ENCODE measurements at regions not wholly inside any gene's neighbourhood (a gene's known extent, or its start where the extent isn't known, plus 50 kb on each side); places are given as distances from the start of the nearest gene placed in this dataset.

DNA sequence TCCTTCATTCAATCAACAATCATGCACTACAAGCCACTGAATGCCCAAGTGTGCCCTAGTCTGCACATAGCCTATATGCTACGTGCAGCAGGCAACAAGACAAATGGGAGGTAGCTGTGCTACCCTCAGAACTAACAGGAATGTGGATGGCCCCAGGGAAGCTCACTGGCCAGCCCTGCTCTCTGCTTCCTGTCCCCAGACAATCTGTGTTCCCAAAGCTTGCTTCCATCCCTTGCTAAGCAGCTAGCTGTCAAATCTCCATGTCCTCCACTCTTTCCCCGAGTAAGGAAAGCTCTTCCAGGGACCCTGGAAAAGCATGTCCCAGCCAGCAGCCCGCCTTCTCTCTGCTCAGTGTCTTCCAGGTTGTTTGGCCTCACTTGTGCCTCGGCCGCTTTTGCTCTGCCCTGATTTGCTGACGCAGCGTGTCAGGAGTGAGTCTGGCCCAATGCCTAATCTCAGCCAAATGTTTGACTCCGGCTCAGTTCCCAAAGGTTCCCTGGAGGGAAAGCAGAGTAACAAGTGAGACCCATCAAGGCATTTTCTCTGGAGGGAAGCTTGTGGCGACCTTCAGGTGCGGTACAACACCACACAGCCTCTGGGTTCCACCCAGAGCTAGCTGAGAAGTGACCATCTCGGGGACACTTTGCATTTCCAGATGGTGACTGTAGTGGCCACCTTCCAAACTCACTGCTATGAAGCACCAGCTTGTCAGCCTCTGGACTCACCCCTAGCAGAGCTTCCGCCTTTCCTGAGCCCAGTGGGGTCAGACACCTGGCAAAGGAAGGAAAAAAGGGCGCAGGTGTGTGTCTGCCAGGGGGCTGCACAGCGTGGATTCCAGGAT is 243.4 kb downstream of the RHOU start:
- DNase-seq, result no peak

DNA sequence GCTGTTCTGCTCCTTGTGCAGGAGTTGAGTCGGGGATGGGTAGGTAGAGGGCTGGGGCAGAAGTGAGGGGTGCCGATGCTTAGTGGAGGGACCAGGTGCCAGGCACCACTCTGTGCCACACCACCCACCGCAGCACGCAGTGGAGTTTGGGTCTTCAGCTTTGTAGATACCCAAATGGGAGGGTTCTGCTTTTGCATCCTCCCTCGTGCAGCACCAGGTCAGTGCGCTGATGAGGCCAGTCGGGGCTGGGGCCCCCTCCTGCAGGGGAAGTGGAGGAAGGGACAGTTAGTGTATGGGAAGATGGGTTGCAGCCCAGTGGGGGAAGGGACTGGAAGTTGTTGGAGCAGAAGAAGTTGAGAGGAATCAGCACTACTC is 244.0 kb downstream of the RHOU start:
- DNase-seq, result no peak

DNA sequence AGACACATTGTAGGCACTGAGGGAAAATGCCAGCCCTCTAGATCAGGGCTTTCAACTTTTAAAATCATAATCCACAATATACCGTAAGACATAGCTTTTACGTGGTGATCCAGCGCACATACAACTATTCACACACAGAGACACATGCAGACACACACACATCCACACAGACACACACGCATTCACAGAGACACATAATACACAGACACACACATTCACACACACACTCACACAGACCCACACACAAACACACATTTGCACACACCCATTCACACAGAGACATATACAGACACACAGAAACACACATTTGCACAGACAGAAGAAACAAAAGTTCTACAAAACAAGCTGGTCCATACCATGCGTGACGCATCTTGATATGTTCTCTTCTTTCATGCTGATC is 244.5 kb downstream of the RHOU start:
- no peak for DNase-seq

DNA sequence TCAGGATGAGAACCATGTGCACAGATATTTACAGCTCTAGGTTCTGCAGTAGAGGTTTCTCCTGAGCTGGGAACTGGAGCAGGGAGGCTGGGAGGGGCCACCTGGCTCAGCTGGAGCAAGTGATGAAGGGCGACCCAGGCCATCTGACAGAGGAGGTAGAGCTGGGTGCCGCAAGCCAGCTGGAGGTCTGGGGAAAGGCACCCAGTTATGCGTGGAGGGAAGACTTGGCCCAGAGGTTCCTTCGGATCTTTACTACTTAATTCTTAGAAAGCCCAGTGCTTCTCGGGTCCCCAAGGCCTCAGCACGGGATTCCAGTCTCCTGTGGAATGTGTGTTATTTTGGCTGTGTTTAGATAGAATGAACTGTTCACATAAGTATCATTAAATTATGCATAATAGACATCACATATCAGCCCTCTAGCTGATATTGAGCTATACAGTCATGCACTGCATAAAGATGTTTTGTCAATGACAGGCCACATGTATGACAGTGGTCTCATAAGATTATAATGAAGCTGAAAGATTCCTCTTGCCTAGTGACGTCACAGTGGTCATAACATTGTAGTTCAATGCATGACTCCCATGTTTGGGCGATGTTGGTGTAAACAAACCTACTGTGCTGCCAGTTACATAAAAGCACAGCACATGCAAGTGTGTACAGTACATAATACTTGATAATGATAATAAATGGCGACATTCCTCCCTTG is 245.1 kb downstream of the RHOU start:
- no peak for DNase-seq

DNA sequence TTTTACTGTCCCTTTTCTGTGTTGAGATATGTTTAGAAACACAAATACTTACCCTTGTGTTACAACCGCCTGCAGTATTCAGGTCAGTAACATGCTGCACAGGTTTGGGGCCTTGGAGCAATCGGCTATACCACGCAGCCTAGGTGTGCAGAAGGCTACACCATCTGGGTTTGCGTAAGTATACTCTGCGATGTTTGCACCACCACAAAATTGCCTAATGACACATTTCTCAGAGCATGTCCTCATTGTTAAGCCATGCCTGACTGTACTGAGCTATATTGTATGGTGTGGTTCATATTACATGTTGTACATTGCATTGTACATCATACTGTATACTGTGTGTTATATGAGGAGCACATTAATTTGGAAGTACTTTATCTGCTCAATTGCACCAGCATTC is 247.4 kb downstream of the RHOU start:
- no peak for DNase-seq

DNA sequence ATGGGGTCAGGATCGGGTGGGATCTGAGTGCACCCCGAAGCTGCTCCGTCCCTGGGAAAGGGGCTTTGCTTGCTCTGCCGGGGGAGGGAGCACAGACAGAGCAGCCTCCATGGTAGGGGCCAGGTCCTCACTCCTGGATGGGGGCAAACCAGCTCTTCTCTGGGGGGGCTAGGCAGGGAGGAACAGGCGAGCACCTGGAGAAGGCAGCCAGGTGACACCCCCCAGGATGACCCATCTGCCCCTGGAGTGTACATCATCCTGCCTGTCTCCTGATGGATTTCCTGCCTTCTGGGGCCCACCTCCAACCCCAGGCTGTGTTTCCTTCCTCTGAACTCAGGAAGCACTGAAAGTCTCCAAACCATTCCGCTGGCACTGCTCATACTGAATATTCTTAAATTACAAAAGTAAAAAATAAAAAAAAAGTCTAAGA is 248.0 kb downstream of the RHOU start:
- DNase-seq, result no peak

DNA sequence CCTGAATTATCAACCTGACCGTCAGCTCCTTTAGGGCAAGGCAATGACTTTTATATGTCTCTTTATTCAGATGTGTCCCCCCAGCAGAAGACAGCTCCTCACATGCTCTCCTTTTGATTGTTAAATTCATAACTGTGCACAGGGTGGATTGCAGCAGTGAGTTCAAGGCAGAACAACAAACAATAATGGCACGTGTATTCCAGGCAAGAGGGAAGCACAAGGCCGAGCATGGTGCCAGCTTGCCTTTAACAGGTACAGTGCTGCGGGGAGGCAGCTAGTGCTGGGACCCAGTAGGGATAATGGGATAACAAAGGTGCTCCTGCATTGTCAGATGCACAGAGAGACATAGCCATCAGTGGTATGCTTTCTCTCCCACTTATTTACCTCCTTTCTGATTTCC is 248.4 kb downstream of the RHOU start:
- no peak for DNase-seq

DNA sequence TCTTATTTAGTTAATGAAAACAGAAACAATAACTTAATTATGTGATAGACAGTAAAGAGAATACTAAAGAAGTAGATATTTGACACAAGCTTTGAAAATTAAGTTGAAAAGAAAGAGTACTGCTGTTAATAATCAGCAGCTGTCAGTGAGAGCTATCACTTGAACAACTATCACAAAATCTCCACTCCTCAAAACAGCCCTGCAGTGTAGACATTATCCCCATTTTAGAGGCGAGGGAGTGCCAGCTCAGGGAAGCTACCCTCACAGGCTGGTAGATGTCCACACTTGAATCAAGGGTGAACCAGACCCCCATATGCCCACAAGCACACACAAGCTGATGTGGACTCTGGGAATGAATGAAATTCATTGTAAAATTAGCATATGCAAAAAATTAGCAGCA is 248.8 kb downstream of the RHOU start:
- DNase-seq, result no peak

DNA sequence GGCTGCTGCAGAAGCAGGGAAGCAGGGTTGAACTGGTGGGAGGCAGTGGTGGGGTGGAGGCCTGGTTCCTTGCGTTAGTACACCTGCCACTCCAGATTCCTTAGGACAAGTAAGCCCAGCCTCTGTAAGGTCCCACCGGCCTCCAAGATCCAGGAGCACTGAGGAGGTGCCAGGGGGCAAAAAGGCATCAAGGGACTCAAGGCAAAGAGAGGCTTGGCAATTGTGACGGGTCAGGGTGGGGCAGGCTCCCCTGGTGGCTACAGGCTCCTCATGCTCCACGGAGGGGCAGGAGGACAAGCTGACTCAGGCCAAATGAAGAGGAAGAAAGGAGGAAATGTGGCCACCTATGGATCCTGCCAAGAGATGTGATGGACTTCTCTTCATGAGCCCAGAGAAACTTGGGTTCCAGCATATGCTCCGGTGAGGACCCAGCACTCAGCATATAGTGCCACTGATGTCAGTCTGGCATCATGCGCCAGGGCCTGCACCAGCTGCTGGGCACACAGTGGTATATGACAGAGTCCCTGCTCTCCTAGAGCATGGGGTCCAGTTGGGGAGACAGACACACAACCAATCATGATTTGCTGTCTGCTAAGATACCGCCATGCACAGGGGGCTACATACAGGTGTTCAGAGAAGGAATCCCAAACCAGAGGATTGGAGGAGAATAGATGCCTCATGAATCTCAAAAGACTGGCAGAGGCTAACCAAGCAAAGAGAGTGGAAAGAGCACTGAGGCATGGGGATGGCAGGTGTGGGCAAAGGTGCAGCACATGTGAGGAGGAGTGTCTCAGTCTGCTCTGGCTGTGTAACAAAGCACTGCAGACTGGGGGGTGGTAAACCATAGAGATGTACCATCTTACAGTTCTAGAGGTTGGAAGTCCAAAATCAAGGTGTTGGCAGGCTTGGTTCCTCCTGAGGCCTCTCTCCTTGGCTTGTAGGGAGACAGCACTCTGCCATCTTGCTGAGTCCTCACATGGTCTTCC is 249.7 kb downstream of the RHOU start:
- DNase-seq, result no peak

DNA sequence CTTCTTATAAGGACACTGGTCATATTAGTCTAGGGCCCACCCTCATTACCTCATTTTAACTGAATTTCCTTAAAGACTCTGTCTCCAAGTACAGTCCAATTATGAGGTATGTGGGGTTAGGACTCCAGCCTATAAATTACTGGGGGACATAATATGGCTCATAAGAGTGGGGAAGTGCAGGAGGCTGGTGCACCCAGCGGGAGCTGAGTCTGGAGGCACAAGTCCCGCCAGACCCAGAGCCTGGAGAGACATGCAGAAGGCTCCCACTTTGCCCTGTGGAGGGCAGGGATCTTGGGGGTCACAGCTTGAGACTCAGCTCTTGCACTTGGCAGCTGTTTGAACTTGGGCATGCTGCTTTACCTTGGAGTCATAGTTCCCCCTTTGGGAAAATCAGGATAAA is 250.4 kb downstream of the RHOU start:
- no peak for DNase-seq

DNA sequence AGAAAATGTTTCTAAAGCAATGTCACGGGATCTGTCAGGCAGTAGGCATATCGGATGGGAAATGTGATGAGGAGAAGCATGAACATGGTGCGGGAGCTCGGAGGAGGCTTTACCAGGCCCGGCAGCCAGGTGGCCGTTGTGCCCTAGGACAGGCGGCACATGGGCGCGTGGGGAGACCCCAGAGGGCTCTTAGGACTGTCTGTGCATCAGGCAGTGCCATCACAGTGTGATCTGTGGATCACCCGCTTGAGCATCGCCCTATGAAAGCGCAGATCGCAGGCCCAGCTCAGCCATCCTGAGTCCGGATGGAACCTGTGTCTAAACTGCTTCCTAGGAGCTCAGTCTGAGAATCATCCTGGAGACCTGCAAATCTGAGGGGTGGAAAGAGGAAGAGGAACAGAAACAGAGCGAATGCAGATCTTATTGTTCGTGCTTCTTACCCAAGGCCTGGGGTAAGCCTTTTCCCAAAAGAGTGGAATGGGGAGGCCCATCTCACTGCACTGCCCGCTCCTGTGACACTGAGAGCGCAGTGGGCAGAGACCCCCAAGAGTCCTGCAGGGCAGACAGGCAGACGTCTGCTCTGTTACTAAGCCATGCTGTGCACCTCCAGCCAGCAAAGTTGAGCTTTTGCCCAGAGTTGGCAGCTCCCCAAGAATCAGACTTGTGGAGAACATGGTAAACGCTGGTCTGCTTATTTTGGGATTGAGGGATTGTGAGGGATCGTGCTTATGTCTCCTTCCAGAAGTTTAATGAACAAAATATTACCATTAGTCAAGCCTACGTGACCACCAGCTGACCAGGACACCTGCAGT is 251.0 kb downstream of the RHOU start:
- DNase-seq, result no peak

DNA sequence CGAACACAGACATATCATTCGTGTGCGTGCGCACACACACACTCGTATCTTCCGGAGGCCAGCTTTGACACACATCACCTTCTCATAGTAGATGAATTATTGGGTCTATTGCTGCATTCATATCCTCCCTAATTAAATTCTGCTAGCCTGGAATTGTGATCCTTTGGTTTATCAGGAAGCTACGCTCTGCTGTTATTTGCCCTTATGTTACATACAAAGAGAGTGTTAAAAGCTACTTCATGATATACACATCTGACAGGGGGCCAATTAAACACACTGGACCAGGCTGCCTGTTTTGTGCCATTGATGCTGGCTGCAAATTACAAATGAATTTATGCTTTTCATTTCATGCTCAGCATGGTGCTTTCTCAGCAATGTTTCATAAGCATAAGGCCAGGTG is 252.0 kb downstream of the RHOU start:
- no peak for DNase-seq

DNA sequence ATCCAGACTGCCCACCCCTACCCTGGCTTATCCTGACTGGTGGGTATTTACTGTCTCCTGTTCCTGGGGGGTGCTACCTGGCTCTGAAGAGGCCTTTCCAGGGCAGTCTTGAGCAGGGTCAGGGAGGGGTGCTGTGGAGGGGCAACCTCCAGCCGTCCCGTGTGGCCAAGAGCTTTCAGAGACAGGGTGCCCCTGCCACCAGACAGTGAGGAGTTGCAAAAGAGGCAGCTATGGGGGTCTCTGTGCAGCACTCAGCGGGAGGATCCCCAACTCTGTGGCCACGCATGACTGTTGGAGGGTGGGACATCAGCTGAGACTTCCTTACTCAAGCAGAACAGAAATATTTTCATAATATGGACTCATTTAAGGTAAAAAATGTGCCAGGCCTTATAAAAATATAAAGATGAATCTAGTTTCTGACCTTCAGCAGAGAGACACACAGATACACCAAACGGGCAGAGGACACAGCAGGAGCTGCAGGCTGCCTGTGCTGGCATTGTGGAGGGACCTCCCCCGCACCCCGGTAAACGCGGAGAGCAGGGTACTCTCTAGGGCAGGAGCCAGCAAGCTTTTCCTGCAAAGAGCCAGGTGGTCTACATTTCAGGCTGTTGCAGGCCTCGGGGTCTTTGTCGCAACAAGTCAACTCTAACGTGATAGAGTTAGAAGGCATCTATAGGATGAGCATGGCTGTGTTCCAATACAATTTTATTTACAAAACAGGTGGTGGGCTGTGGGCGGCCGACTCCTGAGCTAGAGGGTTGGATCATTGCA is 252.6 kb downstream of the RHOU start:
- no peak for DNase-seq

DNA sequence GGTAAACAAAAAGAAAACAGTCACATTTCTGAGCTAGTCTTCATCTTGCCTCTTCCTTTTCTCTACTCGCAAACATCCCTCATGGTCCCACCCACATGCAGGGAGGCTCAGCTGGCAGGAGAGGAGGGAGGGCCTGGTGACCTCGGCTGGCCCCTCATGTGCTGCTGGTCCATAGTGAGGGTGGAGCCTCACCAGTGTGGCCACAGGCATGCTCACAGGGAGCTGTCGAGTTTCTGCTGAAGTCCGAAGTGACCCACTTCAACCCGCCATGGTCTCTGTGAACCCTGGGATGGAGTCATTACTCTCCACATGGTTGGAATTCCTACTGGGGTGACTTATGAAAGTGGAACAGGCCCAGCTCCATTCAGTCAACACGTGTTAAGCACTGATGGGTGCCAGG is 253.4 kb downstream of the RHOU start:
- DNase-seq, result no peak

DNA sequence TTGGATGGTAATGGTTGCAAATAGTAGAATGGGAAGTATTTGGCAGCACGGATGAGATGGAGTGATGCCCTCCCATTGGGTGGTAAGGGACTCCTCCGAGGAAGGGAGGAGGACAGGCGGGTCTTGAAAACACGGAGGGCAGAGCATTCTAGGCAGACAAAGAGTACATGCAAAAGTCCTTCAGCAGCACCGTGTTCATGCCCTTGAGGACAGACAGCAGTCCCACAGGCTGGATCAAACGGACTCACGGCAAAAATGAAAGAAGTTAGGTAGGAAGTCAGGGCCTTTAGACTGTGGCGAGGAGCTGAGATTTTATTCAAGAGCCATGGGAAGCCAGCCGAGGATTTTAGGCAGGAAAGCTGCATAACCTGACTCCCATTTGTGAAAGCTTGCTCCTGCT is 253.9 kb downstream of the RHOU start:
- no peak for DNase-seq

DNA sequence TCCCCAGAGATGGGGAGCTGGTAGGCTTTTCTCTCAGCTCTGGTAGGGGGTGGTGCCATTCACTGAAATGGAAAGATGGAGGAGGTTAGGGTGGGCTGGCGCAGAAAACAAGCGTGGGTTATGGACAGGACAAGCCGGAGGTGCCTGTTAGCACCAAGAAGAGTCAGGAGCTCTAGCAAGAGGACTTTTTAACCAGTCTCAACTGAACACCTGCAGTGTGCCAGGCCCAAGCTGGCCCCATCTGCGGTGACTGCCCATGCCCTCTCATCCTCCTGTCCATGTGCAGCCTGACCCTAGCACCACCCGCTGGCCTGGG is 254.4 kb downstream of the RHOU start:
- DNase-seq, result no peak

DNA sequence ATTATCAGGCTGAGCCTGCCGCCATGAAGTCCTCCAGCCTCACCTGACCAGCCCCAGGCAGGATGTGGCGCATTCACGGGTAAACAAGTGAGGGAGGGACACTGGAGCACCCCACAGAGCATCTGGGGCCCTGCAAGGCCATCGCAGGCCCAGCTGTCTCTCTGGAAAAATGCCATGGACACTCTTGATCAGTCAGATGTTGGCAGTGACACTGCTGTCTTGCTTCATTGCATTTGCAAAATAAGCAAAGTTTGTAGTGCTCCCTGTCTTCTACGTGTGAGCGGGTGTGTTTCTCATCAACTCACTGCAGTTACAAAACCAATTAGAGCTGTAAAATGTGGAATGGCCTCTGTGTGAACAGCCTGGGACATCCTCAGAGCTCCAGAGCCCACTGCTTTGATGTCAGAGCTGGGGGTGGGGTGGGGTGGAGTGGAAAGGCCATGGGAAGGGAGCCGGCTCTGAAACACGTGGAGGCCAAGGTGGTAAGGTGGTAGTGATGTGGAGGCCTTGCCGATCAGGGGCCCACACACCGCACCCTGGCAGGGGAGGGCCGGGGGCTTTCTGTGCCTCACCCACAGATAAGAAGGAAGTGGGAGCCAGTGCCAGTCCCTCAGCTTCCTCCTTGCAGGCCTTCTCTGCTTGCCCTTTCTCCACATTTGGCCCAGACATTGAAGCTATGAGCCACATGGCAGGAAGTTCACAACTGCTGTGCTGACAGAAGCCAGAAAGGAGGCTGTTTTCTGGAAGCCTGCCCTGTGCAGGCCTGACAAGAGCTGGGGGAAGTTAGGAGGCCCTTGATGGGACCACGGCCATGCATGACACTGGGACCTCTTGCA is 254.9 kb downstream of the RHOU start:
- DNase-seq, result no peak

DNA sequence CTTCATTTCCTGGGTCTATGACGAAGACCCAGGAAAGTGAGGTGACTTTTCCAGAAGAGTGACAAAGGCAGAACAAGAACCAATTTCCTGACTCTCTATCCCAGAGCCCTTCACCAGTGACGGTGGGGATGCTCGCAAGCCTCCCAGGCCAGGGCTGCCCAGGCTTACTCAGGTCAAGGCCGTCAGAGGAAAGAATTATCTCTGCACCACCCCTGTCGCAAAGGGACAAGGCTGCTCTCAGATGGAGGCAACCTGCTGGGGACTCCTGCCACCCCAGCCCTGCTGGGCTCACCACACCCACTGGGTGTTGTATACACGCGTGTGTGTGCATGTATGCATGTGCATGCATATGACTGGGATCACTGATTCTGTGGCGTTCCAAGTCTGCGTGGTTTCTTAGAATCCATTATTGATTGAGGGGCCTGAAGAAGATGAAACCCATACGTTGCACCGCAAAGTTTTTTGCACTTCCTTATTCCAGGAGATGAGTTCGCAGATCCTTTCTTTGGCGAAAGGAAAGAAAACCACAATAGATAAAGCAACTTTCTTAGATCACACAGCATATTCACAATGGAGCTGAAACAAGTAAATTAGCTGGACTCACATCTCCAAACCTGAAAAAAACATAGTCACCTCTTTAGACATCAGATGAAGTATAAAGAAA is 255.8 kb downstream of the RHOU start:
- no peak for DNase-seq

DNA sequence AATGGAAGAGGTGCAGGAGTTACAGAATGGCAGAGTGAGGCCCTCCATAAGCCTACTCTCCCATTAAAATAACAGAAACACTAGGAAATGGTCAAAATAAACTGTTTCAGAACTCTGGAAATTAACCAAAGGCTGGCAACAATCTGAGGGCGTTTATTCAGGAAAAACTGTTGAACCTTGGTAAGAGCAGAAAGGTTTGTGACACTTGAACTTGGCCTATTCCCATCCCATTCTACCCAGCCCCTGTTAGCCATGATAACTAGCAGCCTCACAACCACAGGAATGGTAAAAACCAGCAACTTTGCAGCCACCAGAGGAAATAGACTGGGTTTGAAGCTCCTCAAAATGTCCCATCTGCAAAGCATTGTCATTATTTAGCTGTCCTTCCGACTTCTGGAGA is 256.8 kb downstream of the RHOU start:
- DNase-seq, result no peak

DNA sequence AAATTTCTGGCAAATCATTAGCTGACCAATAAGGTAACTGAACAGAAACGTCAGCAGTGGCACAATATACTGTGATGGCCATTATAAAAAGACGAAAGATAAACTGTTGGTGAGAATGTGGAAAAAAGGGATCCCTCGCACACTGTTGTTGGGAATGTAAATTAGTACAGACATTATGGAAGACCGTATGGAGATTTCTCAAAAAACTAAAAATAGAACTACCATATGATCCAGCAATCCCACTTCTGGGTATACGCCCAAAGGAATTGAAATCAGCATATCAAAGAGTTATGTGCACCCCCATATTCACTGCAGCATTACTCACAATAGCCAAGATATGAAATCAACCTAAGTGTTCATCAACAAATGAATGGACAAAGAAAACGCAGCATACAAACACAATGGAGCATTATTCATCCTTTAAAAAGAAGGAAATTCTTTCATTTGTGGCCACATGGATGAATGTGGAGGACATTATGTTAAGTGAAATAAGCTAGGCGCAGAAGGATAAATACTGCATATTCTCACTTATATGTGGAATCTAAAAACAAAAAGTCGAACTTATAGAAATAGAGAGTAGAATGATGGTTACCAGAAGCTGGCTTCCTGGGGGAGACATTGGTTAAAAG is 257.7 kb downstream of the RHOU start:
- no peak for DNase-seq
